Colonic mucosa (tissue), 4 donors: ENCODE measurements at regions not wholly inside any gene's neighbourhood (a gene's known extent, or its start where the extent isn't known, plus 50 kb on each side); places are given as distances from the start of the nearest gene placed in this dataset.

Source experiments
- DNase-seq: peaks from one replicate; pipeline ENCODE4 v3.0.0-alpha.2; 2020
- H3K27ac ChIP-seq: fragments of 200-600 bp; one replicate; pipeline ENCODE4 v1.8.0; 2021
- H3K27me3 ChIP-seq: fragments of 200-600 bp; one replicate; pipeline ENCODE4 v1.8.0; 2021
- H3K36me3 ChIP-seq: fragments of 200-600 bp; one replicate; pipeline ENCODE4 v1.8.0; 2021
- H3K4me1 ChIP-seq: fragments of 200-600 bp; one replicate; pipeline ENCODE4 v1.8.0; 2021; ENCODE audit warnings: mild to moderate bottlenecking
- H3K4me3 ChIP-seq: fragments of 200-600 bp; one replicate; pipeline ENCODE4 v1.8.0; 2021
- H3K9ac ChIP-seq, 2 donors: one replicate each; pipeline ENCODE4 v1.7.0; 2013; ENCODE audit warnings: control low read depth in 2 of 2, low read depth in 2 of 2, low read length in 2 of 2
- H3K9me3 ChIP-seq: fragments of 200-600 bp; one replicate; pipeline ENCODE4 v1.8.0; 2021
- CTCF ChIP-seq: fragments of 200-600 bp; IDR thresholded peaks from one replicate; pipeline ENCODE4 v1.8.0; 2022; ENCODE audit warnings: antibody characterized with exemption, mild to moderate bottlenecking
- intact Hi-C: fragments of 100-400 bp; cut with DNase I; formaldehyde crosslinking; loops from one replicate; pipeline ENCODE4 v1.14.1; 2022
- donor health status: healthy.
- donor health status: DM: no; HTN: no; CAD: no.
- donor health status: DM: no; HTN: no; CAD: no.

GRCh38 chr1:243939167-243939848 is 89.3 kb upstream of the AKT3 start:
- no peaks in the 10 kb centered on the region for H3K27me3 ChIP-seq
- no peak overlapping the region for H3K27ac ChIP-seq
- H3K4me1 ChIP-seq, result no peaks in the 10 kb centered on the region
- no peaks in the 10 kb centered on the region for H3K36me3 ChIP-seq
- no peak for TF ChIP-seq CTCF
- no peak overlapping the region for H3K4me3 ChIP-seq
- H3K9me3 ChIP-seq, result no peaks in the 10 kb centered on the region
- intact Hi-C loops, result no loop called here
- H3K9ac ChIP-seq, result no peak overlapping the region
- no peak for DNase-seq

- H3K27ac ChIP-seq, result no peak overlapping the region
- no peaks in the 10 kb centered on the region for H3K9me3 ChIP-seq
- no peaks in the 10 kb centered on the region for H3K4me1 ChIP-seq
- H3K27me3 ChIP-seq, result no peaks in the 10 kb centered on the region
- no peak overlapping the region for H3K4me3 ChIP-seq
- H3K9ac ChIP-seq, result no peak overlapping the region
- intact Hi-C loops, result no loop called here
- TF ChIP-seq CTCF, result no peak
- no peaks in the 10 kb centered on the region for H3K36me3 ChIP-seq
- DNase-seq, result no peak
Measured at GRCh38 chr1:243938208-243938607, 88.2 kb upstream of the AKT3 start.

GRCh38 chr1:243933495-243933894 is 83.5 kb upstream of the AKT3 start:
- Histone ChIP-seq H3K4me1 (no peaks in the 10 kb centered on the region), H3K27me3 (no peaks in the 10 kb centered on the region), H3K9me3 (no peaks in the 10 kb centered on the region), H3K9ac (no peak overlapping the region), H3K4me3 (no peak overlapping the region), H3K27ac (no peak overlapping the region), H3K36me3 (no peaks in the 10 kb centered on the region)
- DNase-seq, result no peak
- intact Hi-C loops, result no loop called here
- no peak for TF ChIP-seq CTCF

- TF ChIP-seq CTCF, result no peak
- no peak overlapping the region for H3K27ac ChIP-seq
- no peaks in the 10 kb centered on the region for H3K9me3 ChIP-seq
- H3K4me1 ChIP-seq, result no peaks in the 10 kb centered on the region
- no peak for DNase-seq
- H3K4me3 ChIP-seq, result no peak overlapping the region
- no peak overlapping the region for H3K9ac ChIP-seq
- intact Hi-C loops, result no loop called here
- H3K27me3 ChIP-seq, result no peaks in the 10 kb centered on the region
- H3K36me3 ChIP-seq, result no peaks in the 10 kb centered on the region
Measured at GRCh38 chr1:243931957-243932356, 81.9 kb upstream of the AKT3 start.

GRCh38 chr1:243930822-243931671 is 81.0 kb upstream of the AKT3 start:
- DNase-seq, result no peak
- intact Hi-C loops, result no loop called here

More at GRCh38 chr1:243930822-243931671, 81.0 kb upstream of the AKT3 start:
- H3K36me3 ChIP-seq, result no peaks in the 10 kb centered on the region
- no peak for TF ChIP-seq CTCF
- H3K9ac ChIP-seq, result no peak overlapping the region
- H3K4me1 ChIP-seq, result no peaks in the 10 kb centered on the region
- no peak overlapping the region for H3K4me3 ChIP-seq
- no peaks in the 10 kb centered on the region for H3K9me3 ChIP-seq
- H3K27me3 ChIP-seq, result no peaks in the 10 kb centered on the region
- no peak overlapping the region for H3K27ac ChIP-seq
